Activated CD4-positive, alpha-beta T cell treated with anti-CD3 and anti-CD28 coated beads for 24 hours (primary cell): ENCODE measurements at regions not wholly inside any gene's neighbourhood (a gene's known extent, or its start where the extent isn't known, plus 50 kb on each side); places are given as distances from the start of the nearest gene placed in this dataset.
"Not testable (repeated sequence)": the region's sequence is repeated elsewhere in the genome, so short reads cannot be mapped to it uniquely, and the experiment has no call there.

Experiments
- DNase-seq, 2 donors: peaks; one replicate each; pipeline ENCODE4 v3.0.0-alpha.2; 2020; ENCODE audit warnings: low read depth in 2 of 2

DNA sequence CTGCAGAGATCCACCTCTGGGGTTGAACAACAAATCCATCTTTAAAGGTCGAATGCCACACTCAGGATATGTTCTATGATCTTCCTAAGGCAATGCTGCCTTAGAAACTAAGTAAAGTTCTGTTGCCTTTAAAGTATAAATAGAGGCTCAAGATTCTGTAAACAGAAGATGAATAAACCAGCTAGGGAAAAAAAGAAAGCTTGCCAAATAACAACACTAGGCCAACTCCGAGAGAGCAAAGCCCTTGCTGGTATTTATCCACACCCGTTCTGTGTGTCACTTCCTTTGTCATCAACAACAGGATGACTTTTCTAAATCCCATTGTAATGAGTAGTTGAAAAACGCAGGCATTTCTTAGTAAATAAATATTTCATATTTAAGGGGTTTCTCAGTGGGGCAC is 330.0 kb upstream of the GLI3 start:
- no peak for DNase-seq

DNA sequence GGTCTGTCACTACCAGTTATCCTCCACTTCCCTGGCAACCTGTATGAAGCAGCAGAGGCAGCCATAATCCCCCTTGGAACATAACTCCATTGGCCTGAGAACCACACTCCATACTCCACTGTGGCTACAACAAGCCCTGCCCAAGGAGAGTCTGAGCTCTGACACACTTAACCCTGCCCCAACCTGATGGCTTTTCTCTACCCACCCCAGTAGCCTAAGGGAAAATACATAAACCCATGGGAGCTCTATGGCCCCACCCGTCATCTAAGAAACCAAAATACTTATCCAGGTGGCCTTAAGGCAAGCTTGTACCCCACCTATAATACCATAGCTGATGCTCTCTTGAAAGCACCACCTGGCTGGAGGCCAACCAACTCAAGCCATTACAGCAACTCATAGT is 324.8 kb upstream of the GLI3 start:
- DNase-seq, result no peak

DNA sequence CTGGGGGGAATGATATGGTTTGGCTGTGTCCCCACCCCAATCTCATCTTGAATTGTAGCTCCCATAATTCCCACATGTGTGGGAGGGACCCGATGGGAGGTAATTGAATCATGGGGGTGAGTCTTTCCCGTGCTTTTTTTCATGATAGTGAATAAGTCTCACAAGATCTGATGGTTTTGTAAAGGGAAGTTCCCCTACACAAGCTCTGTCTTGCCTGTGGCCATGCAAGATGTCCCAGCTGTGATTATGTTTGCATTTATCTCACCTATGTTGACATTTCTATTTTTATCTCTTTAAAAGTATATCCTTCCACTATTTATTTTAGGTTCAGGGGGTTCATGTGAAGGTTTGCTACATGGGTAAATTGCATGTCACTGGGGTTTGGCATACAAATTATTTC is 323.9 kb upstream of the GLI3 start:
- no peak for DNase-seq

DNA sequence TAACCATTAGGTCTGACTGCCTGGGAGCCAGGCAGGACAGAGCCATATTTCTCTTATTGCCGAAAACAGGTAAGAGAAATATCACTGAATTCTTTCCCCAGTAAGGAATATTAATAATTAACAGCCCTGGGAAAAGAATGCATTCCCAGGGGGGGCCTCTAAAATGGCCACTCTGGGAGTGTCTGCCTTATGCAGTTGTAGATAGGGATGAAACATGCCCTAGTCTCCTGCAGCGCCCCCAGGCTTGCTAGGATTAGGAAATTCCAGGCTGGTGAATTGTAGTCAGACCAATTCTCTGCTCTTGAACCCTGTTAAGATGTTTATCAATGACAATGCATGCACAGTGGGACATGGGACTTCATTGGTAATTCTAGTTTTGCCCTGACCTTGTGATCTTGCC is 317.9 kb upstream of the GLI3 start:
- DNase-seq, result not testable (repeated sequence)

DNA sequence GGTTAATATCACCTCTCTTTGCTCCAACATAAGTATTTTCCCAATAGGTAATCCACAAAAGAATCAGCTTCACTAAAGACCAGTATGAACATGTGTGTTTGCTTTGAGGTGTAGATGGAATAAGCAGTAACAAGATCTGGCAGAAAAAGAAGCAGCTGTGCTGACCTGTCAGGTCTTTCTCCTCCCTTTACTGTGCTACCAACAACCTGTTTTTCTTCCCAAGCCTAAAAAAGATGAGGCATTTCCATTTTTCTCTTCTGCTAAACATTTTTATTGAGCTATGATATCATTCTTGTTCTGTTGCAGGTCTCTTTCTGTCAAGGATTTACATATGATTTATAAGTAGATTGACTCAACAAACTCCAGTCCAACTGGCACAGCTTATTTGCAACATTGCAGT is 315.2 kb upstream of the GLI3 start:
- no peak for DNase-seq

DNA sequence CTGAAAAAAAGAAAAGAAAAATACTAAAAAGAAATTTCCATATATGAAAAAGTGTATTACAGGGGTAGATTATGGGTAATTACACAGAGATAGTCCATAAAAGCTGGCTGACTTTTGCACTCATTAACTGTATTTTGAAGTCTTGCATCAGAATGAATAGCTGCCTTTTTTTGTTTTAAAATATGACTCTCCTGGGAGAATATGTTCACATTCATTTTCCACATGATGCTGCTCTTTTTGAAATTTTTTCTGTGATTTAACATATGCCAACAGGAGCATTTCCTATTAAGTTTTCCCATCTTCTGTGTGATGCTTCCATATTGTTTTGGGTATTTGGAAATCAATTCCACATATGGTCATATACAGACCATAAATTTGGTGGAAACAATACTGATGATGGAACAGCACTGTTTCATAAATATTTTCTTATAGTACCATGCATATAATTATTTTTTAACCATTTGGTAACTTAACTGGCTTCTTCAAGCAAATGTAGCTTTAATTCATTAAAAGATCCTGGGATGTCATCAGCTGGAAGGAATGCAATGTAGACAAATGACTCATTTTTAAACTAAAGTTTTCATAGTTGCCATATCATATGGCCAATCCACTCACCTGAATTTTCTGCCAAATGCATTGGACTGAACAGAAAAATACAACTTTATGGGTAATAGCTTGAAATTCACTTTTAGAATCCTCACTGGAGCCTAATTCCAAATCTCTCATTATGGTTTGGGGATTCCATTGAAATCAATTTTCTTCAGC is 313.9 kb upstream of the GLI3 start:
- no peak for DNase-seq

DNA sequence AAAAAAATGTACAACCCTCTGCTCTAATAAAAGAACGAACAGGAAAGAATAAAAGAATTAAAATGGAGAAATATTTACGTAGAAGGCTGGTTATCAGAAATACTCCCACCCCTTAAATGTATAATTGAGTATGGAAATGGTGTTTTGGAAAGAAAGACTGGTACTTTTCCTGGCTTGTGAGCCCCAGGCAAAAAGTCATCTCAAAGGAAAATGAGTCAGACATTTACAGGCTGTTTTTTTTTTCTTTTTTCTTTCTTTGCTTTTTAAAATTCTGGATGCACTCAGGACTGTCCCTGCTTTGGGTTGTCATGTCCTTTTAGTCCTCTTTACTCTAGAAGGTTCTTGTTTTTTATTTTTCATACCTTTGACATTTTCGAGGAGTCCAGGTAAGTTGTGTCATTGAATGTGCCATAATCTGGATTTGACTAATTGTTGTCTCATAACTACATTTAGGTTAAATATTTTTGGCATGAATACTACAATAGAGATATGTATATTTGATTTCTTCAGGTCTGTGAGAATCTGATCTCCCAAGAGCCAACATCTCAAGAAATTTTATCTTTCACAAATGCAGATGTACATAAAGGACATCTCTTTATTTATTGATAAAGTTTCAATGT is 313.0 kb upstream of the GLI3 start:
- DNase-seq, result no peak

DNA sequence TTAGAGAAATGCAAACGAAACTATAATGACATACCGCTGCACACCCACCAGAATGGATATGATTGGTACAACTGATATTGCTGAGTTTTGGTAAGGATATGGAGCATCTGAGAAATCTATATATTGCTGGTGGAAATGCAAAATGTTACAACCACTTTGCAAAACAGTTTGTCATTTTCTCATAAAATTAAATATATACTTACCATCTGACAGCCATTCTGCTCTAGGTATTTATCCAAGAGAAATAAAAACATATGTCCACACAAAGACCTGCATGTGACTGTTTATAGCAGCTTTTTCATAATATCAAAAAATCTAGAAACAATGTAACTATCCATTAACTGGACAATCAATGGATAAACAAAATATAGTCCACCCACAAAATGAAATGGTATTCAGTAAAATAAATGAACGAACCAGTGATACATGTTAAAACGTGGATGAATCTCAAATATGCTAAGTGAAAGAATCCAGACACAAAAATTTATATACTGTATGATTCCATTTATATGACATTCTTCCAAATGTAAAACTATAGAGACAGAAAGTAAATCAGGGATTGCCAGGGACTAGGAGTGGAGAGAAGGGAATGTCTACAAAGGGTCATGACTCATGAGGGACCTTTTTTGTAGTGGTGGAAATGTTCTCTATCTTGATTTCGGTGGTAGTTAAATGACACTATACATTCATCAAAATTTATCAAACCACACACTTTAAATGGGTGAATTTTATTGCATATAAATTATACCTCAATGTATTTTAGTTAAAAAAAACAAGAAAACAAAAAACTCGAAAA is 312.0 kb upstream of the GLI3 start:
- DNase-seq, result no peak

DNA sequence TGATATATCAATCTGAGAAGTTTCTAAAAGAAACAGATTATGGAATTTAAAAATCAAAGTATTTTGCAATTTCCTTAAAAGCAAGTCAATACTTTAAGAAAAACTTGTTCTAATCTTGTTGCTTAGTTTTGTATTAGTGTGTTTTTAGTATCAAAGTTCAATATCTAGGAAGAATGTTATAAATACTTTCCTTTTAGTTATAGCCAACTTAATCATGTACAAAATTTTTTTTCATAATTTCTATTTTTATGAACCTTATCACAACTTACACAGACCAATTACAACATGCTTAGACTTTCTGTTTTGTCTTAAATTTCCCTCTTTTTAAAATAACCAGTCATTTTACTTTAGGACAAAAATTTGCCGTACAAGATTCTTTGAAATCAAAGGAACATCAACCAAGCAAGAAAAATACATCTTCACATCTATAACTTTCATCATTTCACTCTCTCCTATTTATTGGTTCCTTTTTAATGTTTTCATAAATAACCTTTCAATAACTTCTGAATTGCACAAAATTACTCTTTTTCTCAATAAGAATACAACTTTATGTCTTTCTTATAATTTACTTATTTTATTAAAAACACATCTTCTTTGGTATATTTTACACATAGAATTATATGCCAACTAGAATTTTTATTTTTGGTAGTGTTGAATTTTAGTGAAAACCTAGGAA is 308.2 kb upstream of the GLI3 start:
- DNase-seq, result no peak

DNA sequence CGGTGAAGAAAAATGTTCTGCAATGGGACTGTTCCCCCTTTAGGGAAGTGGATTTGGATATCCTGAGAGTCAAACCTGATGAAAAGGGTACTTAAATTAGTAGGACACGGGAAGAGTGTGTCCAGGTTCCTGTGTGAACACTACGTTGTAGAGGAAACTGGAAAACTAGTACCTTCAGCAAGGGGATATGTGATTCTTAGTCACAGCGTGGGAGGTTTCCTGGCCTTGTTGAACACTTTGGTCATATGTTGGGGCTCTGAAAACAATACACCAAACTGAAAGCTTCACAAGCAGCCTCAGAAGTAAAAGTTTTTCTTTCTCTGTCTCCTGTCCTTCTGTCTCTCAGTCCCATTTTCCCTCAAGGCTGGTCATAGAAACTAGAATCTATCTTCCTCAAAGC is 306.9 kb upstream of the GLI3 start:
- no peak for DNase-seq

DNA sequence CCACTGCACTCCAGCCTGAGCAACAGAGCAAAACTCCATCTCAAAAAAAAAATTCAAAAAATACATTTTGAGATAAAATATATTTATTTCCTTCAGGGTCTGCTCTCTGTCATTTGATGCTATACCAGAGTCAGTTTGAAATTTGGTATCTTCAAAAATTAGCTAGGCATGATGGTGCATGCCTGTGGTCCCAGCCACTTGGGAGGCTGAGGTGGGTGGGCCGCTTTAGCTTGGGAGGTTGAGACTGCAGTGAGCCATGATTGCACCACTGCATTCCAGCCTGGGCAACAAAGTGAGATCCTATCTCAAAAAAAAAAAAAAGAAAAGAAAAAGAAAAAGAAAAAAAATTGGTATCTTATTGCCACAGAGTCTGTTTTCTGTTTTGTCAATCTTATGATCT is 305.4 kb upstream of the GLI3 start:
- DNase-seq, result not testable (repeated sequence)

DNA sequence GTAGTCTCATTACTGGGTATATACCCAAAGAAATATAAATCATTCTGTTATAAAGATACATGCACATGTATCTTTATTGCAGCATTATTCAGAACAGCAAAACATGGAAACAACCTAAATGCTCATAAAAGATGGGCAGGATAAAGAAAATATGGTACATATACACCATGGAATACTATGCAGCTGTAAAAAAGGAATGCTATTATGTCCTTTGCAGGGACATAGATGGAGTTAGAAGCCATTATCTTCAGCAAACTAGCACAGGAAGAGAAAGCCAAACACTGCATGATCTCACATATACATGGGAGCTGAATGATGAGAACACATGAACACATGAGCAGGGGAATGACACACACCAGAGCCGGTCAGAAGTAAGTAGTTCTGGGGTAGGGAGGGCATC is 297.4 kb upstream of the GLI3 start:
- no peak for DNase-seq

DNA sequence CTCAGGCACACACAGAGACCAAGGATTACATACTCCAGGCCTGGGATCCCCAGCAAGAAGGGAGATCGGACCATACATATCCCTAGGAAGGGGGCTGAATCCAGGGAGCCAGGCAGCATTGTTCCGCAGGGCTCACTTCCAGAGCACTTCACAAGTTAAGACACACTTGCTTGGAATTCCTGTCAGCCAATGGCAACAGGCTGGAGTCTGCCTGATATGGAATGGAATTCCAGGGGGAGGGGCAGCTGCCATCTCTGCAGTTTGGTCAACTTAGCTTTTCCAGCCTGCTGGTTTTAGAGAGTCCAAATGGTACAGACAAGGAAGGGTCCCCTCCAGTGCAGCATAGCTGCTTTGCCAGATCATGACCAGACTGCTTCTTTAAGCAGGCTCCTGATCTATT is 290.0 kb upstream of the GLI3 start:
- no peak for DNase-seq

DNA sequence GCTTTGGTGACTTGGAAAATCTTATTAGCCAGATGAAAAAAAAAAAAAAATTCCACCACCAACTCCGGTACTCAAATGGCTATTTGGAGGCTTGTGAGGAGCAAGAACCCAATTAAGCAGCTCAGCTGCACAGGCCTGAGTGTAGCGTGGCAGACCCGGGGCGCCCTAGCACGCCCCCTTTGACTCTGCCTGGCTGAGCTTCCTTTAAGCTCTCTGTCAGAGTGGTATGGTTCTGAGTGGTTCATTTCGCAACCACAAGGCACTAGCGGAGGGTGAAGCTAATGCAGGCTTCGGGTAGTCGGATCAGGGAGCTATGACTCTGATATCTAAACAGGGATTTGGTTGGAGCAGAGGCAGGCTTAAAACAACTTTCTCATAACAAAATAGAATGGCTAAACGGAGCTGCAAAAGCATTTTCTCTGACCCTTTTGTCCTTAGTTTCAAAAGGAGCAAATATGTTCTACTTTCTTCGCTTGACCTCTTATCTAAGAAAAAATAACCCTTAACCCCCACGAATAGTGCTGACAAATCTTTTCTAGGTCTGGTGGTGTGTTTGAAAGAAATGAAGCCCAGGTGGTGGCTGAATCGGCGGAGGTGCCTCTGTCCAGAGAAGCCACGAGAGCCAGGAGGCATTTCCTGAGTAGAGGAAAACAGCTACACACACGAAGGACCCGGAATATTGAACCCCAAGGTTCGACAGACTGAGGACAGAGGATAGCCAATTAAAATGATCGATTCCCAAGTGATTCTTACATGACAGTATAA is 285.4 kb upstream of the GLI3 start:
- no peak for DNase-seq

DNA sequence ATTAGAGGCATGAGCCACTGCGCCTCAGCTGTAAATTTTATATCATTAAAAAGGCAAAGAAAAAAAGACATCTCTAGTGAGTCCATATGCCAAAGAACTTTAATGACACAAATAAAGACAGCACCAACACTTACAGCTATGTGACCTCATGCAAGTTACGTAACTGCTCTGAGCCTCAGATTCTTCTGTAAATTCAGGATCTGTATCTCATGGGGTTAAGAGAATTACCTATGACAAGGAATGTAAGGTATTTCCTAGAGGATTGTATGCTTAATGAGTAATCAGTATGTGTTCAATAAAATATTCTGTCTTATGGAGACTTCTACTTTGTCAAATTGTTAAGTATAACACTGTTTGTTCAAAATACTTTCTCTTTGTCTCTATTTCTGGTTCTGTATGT is 274.0 kb upstream of the GLI3 start:
- DNase-seq, result no peak

DNA sequence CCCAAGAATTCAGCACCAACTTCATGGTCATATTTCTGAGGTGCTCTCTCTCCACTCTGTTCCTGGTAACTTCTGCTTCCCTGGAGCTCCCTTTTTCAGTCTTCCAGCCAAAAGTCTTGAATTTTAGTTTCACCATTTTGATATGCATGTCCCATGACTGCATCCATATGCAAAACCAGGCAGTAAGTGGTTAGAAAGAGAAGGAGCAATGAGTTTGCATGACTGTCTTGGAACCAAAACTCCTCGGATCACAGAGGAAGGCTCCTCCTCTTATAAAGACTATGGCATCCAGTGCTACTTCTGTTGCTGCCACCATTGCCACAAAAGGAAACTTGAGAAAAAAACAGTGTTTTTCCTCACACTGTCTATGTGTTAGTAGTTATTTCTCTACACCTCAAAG is 269.1 kb upstream of the GLI3 start:
- DNase-seq, result no peak

DNA sequence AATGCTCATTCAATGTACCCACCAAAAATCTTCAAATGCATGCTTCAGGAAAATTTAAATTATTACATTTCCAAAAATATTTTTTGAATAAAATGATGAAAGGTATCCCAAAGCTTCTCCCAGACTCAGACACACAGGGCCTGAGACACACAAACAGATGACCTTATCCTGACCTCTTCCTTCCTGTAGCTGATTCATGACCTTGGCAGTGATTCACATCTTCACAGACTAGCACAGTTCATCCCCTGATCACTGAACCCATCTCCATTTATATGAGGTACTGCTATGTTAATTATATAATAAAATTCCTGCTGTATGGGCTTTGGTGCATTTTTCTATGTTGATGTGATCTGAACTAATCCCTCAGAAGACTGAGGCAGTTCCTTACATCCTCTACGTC is 265.0 kb upstream of the GLI3 start:
- no peak for DNase-seq

DNA sequence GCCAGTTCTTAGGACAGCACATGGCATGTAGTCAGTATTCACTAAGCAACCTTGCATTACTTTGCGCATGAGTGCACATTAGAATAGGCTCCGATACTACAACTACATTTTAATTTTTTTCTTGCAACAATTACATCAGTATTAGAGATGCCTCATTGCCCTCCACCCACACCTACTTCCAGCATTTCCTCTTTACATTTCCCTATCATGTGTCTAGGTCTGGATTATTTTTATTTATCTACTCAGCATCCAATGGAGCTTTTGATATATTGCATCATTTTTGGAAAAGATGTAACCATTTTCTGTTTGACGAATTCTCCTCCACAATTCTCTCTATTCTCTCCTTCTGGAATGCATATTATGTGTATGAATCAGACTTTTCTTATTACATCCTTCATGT is 258.2 kb upstream of the GLI3 start:
- DNase-seq, result no peak

DNA sequence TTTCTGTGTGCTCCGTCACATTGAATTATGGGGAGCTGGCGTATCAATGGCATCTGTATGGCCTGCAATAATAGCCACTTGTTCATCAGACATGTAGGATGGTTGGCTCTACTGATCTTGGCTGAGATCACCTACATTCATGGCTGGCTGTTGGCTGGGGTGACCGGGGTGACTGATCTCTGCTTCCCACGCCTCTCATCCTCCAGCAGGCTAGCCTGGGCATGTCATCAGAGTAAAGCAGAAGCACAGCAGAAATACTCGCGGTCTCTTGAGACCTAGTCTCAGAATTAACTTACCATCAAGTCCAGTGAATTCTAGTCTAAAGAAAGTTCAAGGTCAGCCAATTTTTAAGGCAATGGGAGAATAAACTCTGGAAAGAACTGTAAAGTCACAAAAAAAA is 257.7 kb upstream of the GLI3 start:
- no peak for DNase-seq

DNA sequence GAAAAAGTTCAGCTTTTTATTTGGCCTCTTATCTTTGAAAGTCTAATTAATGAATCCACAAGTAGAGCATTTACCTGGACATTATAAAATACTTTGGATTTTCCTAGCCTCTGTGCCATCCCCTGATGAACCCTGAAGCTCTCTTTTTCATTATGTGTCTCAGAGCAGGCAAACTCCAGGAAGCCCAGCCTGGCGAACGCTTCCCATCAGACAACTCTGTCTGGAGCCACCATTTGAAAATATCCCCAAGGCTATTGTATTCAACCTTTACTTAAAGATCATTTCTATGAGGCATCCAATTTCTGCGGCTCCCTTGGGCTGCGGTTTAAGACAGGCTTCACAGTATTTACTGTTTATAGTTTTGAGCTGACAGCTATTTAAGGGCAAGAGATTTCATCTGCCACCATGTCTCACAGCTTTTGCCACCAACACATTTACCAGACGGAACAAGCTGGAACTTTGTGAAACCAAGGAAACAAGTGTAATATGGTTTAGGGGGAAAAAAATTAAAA is 257.2 kb upstream of the GLI3 start:
- DNase-seq, result no peak

DNA sequence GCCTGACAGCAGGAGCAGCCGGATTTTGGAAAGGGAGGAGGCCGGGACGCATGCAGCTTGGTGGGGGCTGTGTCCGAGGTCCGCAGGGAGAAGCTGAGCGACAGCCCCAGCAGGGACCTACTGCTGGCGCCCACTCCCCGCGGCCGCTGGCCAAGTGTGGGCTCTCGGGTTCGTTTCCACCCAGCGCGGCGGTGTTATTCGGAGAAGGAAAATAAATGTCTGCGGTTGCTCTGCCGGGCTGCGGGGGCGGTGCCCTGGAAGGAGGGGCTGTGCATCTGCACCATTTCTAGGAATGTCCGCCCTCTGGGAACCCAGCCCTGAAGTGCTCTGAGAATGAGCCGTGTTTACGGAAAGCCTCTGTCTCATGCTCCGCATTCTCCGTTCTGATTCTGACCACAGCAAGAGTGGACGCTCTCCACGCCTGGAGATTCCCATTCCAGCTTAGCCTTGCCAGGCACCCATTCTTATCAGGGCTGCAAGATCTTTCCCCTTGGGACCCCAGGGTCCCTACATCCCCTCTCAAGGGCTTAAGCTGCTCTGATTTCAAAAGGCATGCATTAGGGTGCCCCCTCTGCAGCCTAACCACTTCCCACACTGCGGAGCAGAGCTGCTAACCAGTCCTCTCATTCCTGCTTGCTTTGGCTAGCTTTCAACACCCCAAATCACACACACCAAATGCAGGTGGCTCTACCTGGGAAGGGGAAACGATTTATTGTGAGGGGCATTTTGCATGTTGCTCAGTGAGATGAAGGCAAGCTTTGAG is 256.6 kb upstream of the GLI3 start:
- no peak for DNase-seq
